Activated CD8-positive, alpha-beta memory T cell treated with anti-CD3 and anti-CD28 coated beads, Interleukin-2, amount 50 U/mL, for 4 hours (primary cell): ENCODE measurements at regions not wholly inside any gene's neighbourhood (a gene's known extent, or its start where the extent isn't known, plus 50 kb on each side); places are given as distances from the start of the nearest gene placed in this dataset.

Experiments
- DNase-seq: peaks from one replicate; pipeline ENCODE4 v3.0.0-alpha.2; 2020

GRCh38 chr2:176471949-176472348 lies 202.7 kb downstream of the MTX2 start:
- no peak for DNase-seq

GRCh38 chr2:176473177-176473576 lies 203.9 kb downstream of the MTX2 start:
- no peak for DNase-seq

GRCh38 chr2:176473851-176474250 lies 204.6 kb downstream of the MTX2 start:
- no peak for DNase-seq

DNA sequence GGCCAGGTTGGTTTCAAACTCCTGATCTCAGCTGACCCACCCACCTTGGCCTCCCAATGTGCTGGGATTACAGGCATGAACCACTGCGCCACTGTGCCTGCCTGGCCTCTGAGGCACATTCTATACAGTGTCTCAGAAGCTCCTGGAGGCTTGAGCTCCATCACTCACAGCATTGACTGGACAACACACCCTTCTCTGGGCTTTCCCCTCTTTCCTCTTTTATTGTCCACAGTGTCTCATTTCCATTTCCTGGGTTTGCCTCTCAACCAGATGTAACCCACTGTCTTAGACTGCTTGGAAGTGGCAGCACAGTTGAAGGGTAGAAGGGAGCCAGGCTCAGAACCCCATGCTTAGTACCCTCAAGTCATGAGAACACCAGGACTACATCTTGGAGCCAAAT lies 208.1 kb downstream of the MTX2 start:
- DNase-seq = no peak

GRCh38 chr2:176479961-176480360 lies 210.7 kb downstream of the MTX2 start:
- DNase-seq = no peak

GRCh38 chr2:176482107-176482506 lies 212.9 kb downstream of the MTX2 start:
- no peak for DNase-seq

DNA sequence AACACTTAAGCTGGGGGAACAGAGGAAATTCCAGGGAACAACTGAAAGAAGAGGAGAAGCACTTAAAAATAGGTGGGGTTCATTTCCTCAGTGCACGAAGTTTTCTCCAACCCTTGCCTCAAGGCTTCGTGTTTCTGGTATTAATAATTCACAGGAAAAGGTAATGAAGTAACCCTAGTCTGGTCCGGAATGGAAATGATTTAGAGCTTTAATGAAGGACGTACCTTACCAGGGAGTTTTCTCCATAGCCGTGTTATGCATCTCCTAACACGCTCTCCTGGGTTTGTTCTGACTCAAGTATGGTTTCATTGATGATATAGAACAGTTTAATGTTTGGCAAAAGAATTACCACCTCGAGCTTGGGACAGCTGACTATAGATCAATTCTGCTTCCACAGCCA lies 214.2 kb downstream of the MTX2 start:
- DNase-seq = no peak

DNA sequence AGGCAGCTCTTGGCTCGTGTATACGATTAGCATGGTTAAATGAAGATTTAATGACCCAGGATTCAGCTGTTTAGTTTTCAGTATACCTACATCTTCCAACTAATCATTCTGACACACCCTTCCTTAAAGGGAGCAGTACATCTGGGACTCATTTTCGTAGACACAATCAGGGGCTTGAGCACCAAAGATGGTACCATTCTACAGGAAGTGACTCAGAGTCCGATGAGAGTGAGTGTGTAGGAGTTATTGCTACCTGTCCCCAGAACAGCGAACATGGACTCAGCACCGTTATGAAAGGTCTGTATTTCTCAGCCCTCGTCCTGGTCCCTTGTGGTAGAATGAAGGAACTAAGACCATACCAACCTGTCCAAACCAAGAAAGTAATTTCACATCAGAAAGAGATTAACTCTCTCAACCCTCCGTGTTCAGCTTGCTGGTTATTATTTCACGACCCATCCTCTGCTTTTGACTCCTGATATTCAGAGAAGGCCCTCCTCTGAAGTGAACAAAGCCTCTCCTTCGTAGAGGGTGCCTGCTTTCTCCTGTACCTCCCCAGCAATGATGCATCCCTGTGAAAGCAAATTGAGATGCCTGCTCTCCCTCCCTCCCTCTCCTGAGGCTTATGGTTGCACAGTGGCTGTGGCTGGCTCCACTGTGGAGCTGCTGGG lies 214.8 kb downstream of the MTX2 start:
- DNase-seq = no peak

- no peak for DNase-seq
These were observed 215.6 kb downstream of the MTX2 start for GRCh38 chr2:176484838-176485237.

DNA sequence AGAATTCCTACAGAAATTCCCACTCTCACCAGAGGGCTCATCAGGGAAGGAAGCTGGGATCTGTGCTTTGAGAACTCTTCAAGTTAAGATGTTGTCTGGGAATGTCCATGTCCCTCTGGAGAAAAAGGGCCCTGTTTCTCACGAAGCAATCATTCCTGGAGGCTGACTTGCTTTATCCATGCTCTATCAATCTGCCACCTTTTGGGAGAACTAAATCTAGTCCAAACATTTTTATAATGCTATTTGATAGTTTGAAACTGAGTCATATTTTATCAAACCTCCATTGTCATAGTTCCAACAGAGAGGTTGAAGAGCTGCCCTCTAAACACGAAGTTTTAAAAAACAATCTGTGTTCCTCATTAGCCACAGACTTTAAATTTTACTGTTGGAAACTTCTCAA lies 219.2 kb downstream of the MTX2 start:
- DNase-seq = no peak

- DNase-seq = no peak
These were observed 221.0 kb downstream of the MTX2 start for GRCh38 chr2:176490061-176490861.

GRCh38 chr2:176491172-176491904 lies 222.1 kb downstream of the MTX2 start:
- DNase-seq = peak; percentile 18

- no peak for DNase-seq
These were observed 223.3 kb downstream of the MTX2 start for GRCh38 chr2:176492583-176492982.

- no peak for DNase-seq
These were observed 224.1 kb downstream of the MTX2 start for GRCh38 chr2:176493226-176493825.

GRCh38 chr2:176493909-176494308 lies 224.7 kb downstream of the MTX2 start:
- DNase-seq = no peak

DNA sequence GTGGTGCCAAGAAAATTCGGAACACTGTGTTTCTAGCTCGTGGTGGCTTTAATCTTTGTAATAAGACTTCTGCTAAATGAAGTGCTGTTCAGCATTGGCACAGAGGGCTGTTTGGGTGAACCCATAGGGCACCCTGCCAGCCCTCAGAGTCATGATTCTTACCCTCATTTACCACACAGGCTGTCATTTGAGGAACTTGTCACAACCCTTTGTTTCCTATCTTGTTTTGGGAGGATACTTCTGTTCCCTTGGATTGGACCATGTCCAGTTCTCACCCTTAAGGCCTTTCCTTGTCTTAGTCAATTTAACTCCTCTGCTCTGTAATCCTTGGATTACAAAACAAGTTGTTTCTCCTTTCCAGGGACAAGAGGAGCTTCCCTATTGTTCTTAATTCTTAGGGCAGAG lies 225.7 kb downstream of the MTX2 start:
- DNase-seq = no peak

GRCh38 chr2:176495826-176496225 lies 226.6 kb downstream of the MTX2 start:
- no peak for DNase-seq

DNA sequence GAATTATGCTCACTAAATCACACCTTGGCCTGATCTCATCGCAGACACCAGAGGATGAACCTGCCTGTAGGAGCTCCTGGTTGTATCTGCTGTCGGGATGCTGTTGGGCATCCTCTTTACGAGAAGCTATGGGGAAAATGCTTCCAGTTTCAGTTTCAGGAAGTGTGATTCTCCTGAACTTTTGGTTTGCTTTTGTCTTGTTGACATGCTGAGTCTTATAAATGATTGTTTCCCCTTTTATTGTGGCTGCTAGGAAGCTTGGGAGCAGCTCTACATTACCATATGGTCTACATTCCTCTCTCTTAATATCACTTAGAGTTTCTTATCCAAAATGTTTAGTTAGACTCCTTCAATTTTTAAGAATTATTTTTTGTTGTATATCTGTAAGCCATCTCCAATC lies 227.5 kb downstream of the MTX2 start:
- no peak for DNase-seq

GRCh38 chr2:176500901-176501300 lies 231.7 kb downstream of the MTX2 start:
- no peak for DNase-seq

DNA sequence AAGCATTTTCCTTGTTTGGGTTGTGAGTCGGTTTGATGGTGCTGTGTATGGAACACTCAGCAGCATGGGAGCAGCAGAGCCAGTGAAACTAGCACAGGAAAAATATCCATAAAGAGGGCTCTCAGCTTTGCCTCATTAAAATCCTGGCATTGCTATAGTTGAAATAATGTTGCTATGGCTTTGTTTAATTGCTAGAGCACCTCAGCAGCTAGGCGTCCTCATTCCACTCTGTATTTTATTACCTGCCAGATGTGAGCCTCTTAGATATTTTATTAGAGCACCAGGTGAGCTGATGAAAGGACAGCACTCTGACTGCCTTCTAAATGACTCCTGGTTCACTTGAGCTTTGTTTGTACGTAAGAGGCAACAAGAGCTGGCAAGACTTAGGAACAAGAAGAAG lies 232.4 kb downstream of the MTX2 start:
- no peak for DNase-seq

DNA sequence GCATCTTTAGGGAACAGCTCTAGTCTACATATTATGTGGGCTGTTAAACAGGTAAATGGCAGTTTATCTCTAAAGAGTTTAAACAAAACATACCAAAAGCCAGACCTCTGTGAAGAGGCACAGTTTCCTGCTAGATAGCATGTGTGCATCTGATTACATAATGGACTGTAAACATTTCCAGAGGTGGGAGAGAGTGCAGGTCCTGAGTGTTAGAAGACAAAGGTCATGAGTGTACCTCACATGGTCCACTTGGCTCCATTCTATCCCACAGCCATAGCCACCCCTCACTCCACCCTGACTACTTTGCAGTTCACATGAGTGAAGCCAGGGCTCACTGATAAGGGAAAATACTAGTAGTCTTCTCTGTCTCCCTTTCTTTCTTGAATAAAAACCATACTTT lies 233.4 kb downstream of the MTX2 start:
- no peak for DNase-seq

GRCh38 chr2:176503776-176504175 lies 234.5 kb downstream of the MTX2 start:
- DNase-seq = no peak

GRCh38 chr2:176504440-176504839 lies 235.2 kb downstream of the MTX2 start:
- DNase-seq = no peak

GRCh38 chr2:176507786-176508185 lies 238.5 kb downstream of the MTX2 start:
- DNase-seq = no peak
